ENCODE measurements at regions not wholly inside any gene's neighbourhood (a gene's known extent, or its start where the extent isn't known, plus 50 kb on each side); places are given as distances from the start of the nearest gene placed in this dataset.
A peak's percentile ranks its signal among the peaks of the same experiment; 100 is the strongest.

- no peaks in the 10 kb centered on the region for H3K9me2 ChIP-seq (replicated peaks; ENCODE audit: insufficient read depth)
- no peak overlapping the region for H3K27ac ChIP-seq
- TF ChIP-seq, protein P1, sequence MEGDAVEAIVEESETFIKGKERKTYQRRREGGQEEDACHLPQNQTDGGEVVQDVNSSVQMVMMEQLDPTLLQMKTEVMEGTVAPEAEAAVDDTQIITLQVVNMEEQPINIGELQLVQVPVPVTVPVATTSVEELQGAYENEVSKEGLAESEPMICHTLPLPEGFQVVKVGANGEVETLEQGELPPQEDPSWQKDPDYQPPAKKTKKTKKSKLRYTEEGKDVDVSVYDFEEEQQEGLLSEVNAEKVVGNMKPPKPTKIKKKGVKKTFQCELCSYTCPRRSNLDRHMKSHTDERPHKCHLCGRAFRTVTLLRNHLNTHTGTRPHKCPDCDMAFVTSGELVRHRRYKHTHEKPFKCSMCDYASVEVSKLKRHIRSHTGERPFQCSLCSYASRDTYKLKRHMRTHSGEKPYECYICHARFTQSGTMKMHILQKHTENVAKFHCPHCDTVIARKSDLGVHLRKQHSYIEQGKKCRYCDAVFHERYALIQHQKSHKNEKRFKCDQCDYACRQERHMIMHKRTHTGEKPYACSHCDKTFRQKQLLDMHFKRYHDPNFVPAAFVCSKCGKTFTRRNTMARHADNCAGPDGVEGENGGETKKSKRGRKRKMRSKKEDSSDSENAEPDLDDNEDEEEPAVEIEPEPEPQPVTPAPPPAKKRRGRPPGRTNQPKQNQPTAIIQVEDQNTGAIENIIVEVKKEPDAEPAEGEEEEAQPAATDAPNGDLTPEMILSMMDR (IDR thresholded peaks at IDR 0.05; ENCODE audit: poor library complexity) = peak; percentile 54
- no peak for TF ChIP-seq EZH2 (IDR thresholded peaks at IDR 0.05; ENCODE audit: borderline replicate concordance)
- TF ChIP-seq EZH2phosphoT487 (IDR thresholded peaks at IDR 0.05; ENCODE audit: low read depth, severe bottlenecking, unreplicated experiment) = no peak
- no peak overlapping the region for H3K4me2 ChIP-seq
- no peaks in the 10 kb centered on the region for H3K36me3 ChIP-seq (replicated peaks; ENCODE audit: insufficient read depth, low read depth)
- H3K4me1 ChIP-seq (ENCODE audit: insufficient read depth) = no peaks in the 10 kb centered on the region
- H2AFZ ChIP-seq = no peak overlapping the region
- no peak overlapping the region for H3K4me3 ChIP-seq
- no peaks in the 10 kb centered on the region for H3K27me3 ChIP-seq
- H4K20me1 ChIP-seq (ENCODE audit: insufficient read depth, poor library complexity, severe bottlenecking) = no peaks in the 10 kb centered on the region
- DNase-seq (ENCODE audit: low spot score) = peak; percentile 10
- no peaks in the 10 kb centered on the region for H3K79me2 ChIP-seq
- H3K9me3 ChIP-seq (ENCODE audit: low read depth) = no peaks in the 10 kb centered on the region
Observed at GRCh38 chr13:78317030-78317429, 286.3 kb downstream of the POU4F1 start.

DNA sequence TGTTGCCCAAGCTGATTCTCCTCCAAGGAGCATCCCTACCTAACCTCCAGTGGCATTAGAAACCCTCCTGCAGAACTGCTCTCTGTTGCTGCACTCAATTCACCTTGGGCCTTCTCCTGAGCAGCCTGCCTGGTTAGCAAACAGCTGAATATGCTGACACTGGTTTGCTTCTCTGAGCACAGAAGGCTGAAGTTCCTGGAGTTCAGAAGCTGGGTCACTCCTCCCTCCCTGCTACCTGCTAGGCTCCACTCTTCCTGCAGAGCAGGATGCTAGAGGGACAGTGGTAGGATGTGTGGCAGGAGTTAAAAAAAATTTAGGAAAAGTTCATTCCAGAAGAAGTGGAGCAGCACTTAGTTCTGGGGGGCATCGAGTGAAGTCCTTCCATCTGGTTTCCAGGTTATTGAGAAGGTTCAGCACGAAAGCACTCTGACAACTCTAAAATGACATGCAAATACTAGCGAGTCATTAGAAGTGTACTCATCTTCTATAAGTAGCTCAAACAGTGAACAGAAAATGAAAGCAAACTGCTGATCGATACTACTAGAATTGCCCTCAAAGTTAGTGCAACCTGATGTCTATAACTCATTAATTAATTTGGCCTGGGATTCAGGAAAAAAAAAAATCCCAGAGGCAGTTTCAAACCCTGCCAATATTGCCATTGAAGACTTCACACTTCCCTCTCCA, 293.7 kb downstream of the POU4F1 start:
- TF ChIP-seq EZH2 (IDR thresholded peaks at IDR 0.05; ENCODE audit: borderline replicate concordance) = no peak
- no peak for TF ChIP-seq EZH2phosphoT487 (IDR thresholded peaks at IDR 0.05; ENCODE audit: low read depth, severe bottlenecking, unreplicated experiment)
- TF ChIP-seq, protein P1 (IDR thresholded peaks at IDR 0.05; ENCODE audit: poor library complexity) = no peak

GRCh38 chr13:78306519-78307206, 296.7 kb downstream of the POU4F1 start:
- no peaks in the 10 kb centered on the region for H3K79me2 ChIP-seq
- no peaks in the 10 kb centered on the region for H3K4me1 ChIP-seq (ENCODE audit: insufficient read depth)
- 62% methylated on average over 3 of the region's 3 CpGs for WGBS (ENCODE audit: low lambda C conversion rate, missing lambda C conversion rate)
- no peaks in the 10 kb centered on the region for H3K27me3 ChIP-seq
- TF ChIP-seq, protein P1 (IDR thresholded peaks at IDR 0.05; ENCODE audit: poor library complexity) = no peak
- H3K4me3 ChIP-seq = no peak overlapping the region
- H3K4me2 ChIP-seq = no peak overlapping the region
- no peaks in the 10 kb centered on the region for H3K9me3 ChIP-seq (ENCODE audit: low read depth)
- no peaks in the 10 kb centered on the region for H3K9me2 ChIP-seq (replicated peaks; ENCODE audit: insufficient read depth)
- DNase-seq (ENCODE audit: low spot score) = no peak
- H2AFZ ChIP-seq = no peak overlapping the region
- H4K20me1 ChIP-seq (ENCODE audit: insufficient read depth, poor library complexity, severe bottlenecking) = no peaks in the 10 kb centered on the region
- no peaks in the 10 kb centered on the region for H3K36me3 ChIP-seq (replicated peaks; ENCODE audit: insufficient read depth, low read depth)
- H3K27ac ChIP-seq = no peak overlapping the region

More for the DNA sequence above, 293.7 kb downstream of the POU4F1 start:
- H3K9me3 ChIP-seq (ENCODE audit: low read depth) = no peaks in the 10 kb centered on the region
- H3K4me1 ChIP-seq (ENCODE audit: insufficient read depth) = no peaks in the 10 kb centered on the region
- H3K36me3 ChIP-seq (replicated peaks; ENCODE audit: insufficient read depth, low read depth) = no peaks in the 10 kb centered on the region
- no peaks in the 10 kb centered on the region for H3K9me2 ChIP-seq (replicated peaks; ENCODE audit: insufficient read depth)
- H3K79me2 ChIP-seq = no peaks in the 10 kb centered on the region
- H3K4me3 ChIP-seq = no peak overlapping the region
- no peaks in the 10 kb centered on the region for H3K27me3 ChIP-seq
- H4K20me1 ChIP-seq (ENCODE audit: insufficient read depth, poor library complexity, severe bottlenecking) = no peaks in the 10 kb centered on the region
- no peak for DNase-seq (ENCODE audit: low spot score)
- no peak overlapping the region for H2AFZ ChIP-seq
- H3K27ac ChIP-seq = no peak overlapping the region
- no peak overlapping the region for H3K4me2 ChIP-seq
- whole genome bisulfite sequencing (ENCODE audit: low lambda C conversion rate, missing lambda C conversion rate) = 92% methylated on average over 4 of the region's 4 CpGs

Data from hepatocyte (in vitro differentiated cells).